LNCAP (cell line): ENCODE measurements at regions not wholly inside any gene's neighbourhood (a gene's known extent, or its start where the extent isn't known, plus 50 kb on each side); places are given as distances from the start of the nearest gene placed in this dataset.

ENCODE experiments used
- TF ChIP-seq, protein P1 (sequence below): fragments of 450-650 bp; IDR thresholded peaks from 2 replicates; pipeline ENCODE4 v1.5.1; 2017; ENCODE audit warnings: mild to moderate bottlenecking

DNA sequence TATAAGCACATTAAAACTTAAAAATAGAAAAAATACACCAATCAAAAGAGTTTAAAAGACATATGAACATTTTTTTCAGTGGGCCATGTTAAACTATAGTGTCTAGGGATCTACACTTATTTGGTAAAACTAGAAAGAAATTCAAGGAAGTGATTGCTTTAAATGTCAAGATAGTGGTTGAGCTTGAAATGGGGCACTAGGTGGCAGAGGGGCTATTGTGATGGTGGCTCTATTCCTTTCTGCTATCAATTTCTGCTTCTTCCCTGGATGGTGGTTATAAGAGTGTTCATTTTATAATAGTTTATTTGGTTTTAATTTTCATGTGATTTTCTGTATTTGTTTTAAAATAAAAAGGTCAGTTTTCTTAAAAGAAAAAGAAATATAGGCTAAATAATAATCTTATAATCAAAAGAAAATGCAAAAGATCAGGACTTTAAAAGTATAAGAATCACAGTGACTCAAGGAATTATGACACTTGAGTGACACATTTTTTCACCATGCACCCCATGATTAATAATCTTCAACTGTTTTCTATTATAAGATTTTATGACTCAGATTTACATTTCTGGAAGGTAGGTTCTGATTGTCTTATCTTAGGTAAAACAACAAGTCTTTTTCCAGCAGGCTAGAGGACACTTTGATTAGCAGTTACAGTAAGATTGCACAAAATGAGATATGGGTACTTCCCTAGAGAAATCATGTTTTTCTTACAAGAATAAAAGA, 137.5 kb downstream of the FSCB start:
- TF ChIP-seq, protein P1, sequence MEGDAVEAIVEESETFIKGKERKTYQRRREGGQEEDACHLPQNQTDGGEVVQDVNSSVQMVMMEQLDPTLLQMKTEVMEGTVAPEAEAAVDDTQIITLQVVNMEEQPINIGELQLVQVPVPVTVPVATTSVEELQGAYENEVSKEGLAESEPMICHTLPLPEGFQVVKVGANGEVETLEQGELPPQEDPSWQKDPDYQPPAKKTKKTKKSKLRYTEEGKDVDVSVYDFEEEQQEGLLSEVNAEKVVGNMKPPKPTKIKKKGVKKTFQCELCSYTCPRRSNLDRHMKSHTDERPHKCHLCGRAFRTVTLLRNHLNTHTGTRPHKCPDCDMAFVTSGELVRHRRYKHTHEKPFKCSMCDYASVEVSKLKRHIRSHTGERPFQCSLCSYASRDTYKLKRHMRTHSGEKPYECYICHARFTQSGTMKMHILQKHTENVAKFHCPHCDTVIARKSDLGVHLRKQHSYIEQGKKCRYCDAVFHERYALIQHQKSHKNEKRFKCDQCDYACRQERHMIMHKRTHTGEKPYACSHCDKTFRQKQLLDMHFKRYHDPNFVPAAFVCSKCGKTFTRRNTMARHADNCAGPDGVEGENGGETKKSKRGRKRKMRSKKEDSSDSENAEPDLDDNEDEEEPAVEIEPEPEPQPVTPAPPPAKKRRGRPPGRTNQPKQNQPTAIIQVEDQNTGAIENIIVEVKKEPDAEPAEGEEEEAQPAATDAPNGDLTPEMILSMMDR: peak; percentile 10; the same call in 1 of the 2 replicates

- TF ChIP-seq, protein P1: no peak
These were observed 146.0 kb downstream of the FSCB start for GRCh38 chr14:44361083-44361482.

- TF ChIP-seq, protein P1: no peak
These were observed 153.3 kb downstream of the FSCB start for GRCh38 chr14:44353805-44354204.

DNA sequence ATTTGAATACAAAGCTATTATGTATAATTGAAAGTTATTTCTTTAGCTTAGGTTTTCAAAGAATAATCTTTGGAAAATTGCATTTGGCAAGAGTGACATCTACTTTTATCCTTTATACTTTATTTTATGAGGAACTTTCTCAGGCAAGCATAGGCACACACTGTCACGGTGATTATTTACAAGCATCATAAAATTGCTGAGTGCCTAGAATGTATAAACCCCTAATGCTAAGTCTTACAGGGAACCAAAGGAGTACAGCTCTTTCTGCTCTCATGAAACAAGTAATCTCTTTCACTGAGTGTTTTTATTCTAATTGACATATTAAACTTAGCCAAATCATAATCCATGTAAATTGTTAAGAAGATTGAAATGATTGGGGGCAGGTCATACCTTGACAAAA, 154.9 kb downstream of the FSCB start:
- TF ChIP-seq, protein P1: no peak

DNA sequence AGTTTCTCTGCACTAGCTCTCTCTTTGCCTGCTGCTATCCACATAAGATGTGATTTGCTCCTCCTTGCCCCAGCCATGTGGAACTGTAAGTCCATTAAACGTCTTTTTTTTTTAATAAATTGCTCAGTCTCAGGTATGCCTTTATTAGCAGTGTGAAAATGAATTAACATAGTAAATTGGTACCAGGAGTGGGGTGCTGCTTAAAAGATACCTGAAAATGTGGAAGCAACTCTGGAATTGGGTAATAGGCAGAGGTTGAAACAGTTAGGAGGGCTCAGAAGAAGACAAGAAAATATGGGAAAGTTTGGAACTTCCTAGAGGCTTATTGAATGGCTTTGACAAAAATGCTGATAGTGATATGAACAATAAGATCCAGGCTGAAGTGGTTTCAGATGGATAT, 159.8 kb downstream of the FSCB start:
- TF ChIP-seq, protein P1: no peak

GRCh38 chr14:44341116-44341515, 166.0 kb downstream of the FSCB start:
- TF ChIP-seq, protein P1: no peak

DNA sequence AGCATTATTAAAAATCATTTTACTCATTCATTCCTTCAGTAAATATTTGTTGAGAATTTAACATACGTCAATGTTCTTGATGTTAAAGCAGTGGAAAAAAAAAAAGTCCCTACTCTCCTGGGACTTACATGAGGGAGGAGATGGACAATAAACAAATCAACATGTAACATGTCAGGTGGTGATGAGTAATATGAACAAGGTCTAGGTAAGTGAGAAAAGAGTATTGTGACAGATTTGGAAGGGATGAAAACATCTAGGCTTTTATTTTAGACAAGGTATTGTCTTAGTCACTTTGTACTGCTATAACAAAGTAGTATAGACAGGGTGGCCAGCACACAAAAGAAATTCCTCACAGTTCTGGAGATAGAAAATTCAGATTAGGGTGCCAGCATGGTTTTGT, 167.2 kb downstream of the FSCB start:
- TF ChIP-seq, protein P1: no peak

DNA sequence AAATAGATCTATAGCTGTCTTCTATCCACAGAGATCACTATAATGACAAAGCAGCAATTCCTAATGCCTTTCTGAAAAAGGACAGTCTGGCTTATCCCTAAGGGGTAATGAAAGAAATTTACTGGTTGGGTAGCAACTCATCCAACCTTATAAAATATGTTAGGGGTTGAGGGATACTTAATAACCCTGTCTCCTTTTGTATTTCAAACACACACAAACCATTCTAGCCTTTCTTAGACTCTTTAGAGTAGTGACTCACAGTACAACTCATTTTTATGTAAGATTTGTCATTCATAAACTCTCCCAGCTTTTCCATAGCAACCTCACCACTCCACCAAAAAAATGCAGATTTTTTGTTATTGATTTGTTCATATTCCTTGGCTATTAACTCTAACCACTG, 167.9 kb downstream of the FSCB start:
- TF ChIP-seq, protein P1: no peak
